Colonic mucosa (tissue), 4 donors: ENCODE measurements at regions not wholly inside any gene's neighbourhood (a gene's known extent, or its start where the extent isn't known, plus 50 kb on each side); places are given as distances from the start of the nearest gene placed in this dataset.

ENCODE experiments used
- DNase-seq: peaks from one replicate; pipeline ENCODE4 v3.0.0-alpha.2; 2020
- H3K27ac ChIP-seq: fragments of 200-600 bp; one replicate; pipeline ENCODE4 v1.8.0; 2021
- H3K27me3 ChIP-seq: fragments of 200-600 bp; one replicate; pipeline ENCODE4 v1.8.0; 2021
- H3K36me3 ChIP-seq: fragments of 200-600 bp; one replicate; pipeline ENCODE4 v1.8.0; 2021
- H3K4me1 ChIP-seq: fragments of 200-600 bp; one replicate; pipeline ENCODE4 v1.8.0; 2021; ENCODE audit warnings: mild to moderate bottlenecking
- H3K4me3 ChIP-seq: fragments of 200-600 bp; one replicate; pipeline ENCODE4 v1.8.0; 2021
- H3K9ac ChIP-seq, 2 donors: one replicate each; pipeline ENCODE4 v1.7.0; 2013; ENCODE audit warnings: control low read depth in 2 of 2, low read depth in 2 of 2, low read length in 2 of 2
- H3K9me3 ChIP-seq: fragments of 200-600 bp; one replicate; pipeline ENCODE4 v1.8.0; 2021
- intact Hi-C: fragments of 100-400 bp; cut with DNase I; formaldehyde crosslinking; loops from one replicate; pipeline ENCODE4 v1.14.1; 2022
- TF ChIP-seq, protein P1 (sequence below): fragments of 200-600 bp; IDR thresholded peaks from one replicate; pipeline ENCODE4 v1.8.0; 2022; ENCODE audit warnings: antibody characterized with exemption, mild to moderate bottlenecking
- donor health status: healthy.
- donor health status: DM: no; HTN: no; CAD: no.
- donor health status: DM: no; HTN: no; CAD: no.

DNA sequence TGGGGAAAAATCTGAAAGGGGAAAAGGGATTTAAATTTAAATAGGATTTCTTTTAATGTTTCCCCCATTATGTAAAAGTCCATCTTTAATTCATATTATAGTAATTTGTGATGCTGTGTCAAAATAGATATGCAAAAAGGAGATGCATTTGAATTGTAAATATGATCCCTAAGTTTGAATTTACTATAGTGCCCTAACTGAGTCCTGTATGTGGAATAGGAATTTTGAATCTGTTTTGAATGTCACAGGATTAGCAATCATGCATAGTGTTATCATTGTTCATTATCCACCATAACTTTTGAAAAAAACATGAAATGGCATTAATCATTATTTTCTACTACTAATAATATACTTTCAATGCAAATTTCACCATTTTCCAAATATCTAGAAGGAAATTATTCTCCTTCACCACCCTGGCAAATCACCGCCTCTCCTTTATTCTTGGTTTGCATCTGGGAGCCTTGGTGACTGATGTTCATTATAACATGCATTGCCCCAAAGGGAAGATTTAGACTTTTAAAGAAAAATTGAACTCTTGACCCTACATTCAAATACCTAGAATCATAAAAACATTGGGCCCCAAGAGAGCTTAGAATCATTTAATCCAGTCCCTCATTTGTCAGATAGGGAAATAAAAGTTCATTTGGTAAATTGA is 341.5 kb upstream of the TMPO start:
- Histone ChIP-seq H3K9ac (no peak overlapping the region), H3K27me3 (no peaks in the 10 kb centered on the region), H3K4me1 (no peaks in the 10 kb centered on the region), H3K9me3 (no peaks in the 10 kb centered on the region), H3K27ac (no peak overlapping the region), H3K36me3 (no peaks in the 10 kb centered on the region), H3K4me3 (no peak overlapping the region)
- intact Hi-C loops = no loop called here
- no peak for DNase-seq
- TF ChIP-seq, protein P1, sequence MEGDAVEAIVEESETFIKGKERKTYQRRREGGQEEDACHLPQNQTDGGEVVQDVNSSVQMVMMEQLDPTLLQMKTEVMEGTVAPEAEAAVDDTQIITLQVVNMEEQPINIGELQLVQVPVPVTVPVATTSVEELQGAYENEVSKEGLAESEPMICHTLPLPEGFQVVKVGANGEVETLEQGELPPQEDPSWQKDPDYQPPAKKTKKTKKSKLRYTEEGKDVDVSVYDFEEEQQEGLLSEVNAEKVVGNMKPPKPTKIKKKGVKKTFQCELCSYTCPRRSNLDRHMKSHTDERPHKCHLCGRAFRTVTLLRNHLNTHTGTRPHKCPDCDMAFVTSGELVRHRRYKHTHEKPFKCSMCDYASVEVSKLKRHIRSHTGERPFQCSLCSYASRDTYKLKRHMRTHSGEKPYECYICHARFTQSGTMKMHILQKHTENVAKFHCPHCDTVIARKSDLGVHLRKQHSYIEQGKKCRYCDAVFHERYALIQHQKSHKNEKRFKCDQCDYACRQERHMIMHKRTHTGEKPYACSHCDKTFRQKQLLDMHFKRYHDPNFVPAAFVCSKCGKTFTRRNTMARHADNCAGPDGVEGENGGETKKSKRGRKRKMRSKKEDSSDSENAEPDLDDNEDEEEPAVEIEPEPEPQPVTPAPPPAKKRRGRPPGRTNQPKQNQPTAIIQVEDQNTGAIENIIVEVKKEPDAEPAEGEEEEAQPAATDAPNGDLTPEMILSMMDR = no peak

DNA sequence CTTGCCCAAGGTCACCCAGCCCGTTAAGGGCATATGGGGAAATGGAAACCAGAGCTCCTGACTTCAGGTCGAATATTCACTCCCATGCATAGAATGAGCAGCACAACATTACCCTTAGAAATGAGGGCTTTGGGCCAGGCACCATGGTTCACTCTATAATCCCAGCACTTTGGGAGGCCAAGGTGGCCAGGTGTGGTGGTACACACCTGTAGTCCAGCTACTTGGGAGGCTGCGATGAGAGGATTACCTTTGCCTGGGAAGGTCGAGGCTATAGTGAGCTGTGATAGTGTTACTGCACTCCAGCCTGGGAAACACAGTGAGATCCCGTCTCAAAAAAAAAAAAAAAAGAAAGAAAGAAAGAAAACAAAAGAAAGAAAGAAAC is 341.0 kb upstream of the TMPO start:
- no peak overlapping the region for H3K9ac ChIP-seq
- no peak overlapping the region for H3K4me3 ChIP-seq
- intact Hi-C loops = no loop called here
- no peaks in the 10 kb centered on the region for H3K27me3 ChIP-seq
- no peak overlapping the region for H3K27ac ChIP-seq
- no peaks in the 10 kb centered on the region for H3K4me1 ChIP-seq
- no peaks in the 10 kb centered on the region for H3K36me3 ChIP-seq
- DNase-seq = no peak
- H3K9me3 ChIP-seq = no peaks in the 10 kb centered on the region
- TF ChIP-seq, protein P1 = no peak

DNA sequence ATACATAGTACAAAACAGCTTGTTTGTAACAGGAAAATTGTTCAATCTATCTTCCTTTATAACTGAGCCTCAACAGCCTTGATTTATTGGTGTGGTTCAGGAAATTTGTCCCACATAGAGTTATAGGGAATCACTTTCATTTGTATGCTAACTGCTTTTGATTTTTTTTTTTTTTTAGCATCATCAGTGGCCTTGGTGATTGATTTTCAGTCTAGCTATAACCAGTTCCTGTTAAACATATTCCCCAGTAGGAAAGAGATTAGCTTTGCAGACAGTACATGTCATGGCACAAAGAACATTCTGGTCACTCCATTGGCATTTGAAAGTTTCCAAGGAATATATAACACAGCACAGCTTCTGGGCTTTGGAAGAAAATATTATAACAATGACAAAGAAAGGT is 337.3 kb upstream of the TMPO start:
- no peak for DNase-seq
- Histone ChIP-seq H3K4me3 (no peak overlapping the region), H3K4me1 (no peaks in the 10 kb centered on the region), H3K9ac (no peak overlapping the region), H3K9me3 (no peaks in the 10 kb centered on the region), H3K27ac (no peak overlapping the region), H3K36me3 (no peaks in the 10 kb centered on the region), H3K27me3 (no peaks in the 10 kb centered on the region)
- TF ChIP-seq, protein P1 = no peak
- intact Hi-C loops = no loop called here

DNA sequence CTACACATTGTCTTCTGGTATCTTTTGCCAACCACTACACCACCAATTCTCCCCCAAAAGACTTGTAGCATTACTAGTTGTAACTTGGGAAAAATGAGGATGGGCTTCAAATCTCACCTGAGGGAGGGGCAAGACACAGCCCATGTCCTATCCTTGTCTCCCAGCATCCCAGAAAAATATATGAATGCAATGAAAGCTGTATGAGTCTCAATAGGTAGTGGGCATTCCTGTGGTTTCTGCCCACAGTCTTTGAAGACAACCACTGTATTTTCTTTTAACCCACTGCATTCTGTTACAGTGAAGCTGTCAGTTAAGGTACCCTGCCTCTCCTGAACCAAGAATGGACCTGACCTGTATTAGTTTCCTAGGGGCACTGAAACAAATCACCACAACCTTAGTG is 336.2 kb upstream of the TMPO start:
- intact Hi-C loops = no loop called here
- Histone ChIP-seq H3K9ac (no peak overlapping the region), H3K4me3 (no peak overlapping the region), H3K4me1 (no peaks in the 10 kb centered on the region), H3K27ac (no peak overlapping the region), H3K9me3 (no peaks in the 10 kb centered on the region), H3K27me3 (no peaks in the 10 kb centered on the region), H3K36me3 (no peaks in the 10 kb centered on the region)
- no peak for DNase-seq
- TF ChIP-seq, protein P1 = no peak

DNA sequence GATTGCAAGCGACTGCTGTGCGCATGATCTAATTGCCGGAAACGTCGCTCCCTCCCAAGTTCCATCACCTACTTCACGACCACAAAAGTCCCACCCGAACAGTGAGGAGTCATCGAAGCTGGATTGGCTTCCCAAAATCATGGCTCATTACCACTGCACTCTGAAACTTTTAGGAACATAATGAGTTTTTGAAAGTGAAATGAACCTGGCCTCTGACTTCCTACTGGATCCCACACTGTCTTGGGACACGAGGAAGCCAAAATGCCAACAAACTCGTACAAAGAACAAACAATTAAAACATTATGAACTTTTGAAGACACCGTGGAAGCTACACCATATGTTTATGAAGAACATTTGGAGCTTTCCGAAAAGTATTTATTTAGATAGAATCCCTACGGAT is 334.8 kb upstream of the TMPO start:
- DNase-seq = no peak
- no peaks in the 10 kb centered on the region for H3K27me3 ChIP-seq
- H3K27ac ChIP-seq = no peak overlapping the region
- H3K9ac ChIP-seq = no peak overlapping the region
- H3K4me3 ChIP-seq = no peak overlapping the region
- no peaks in the 10 kb centered on the region for H3K36me3 ChIP-seq
- TF ChIP-seq, protein P1 = no peak
- intact Hi-C loops = no loop called here
- no peaks in the 10 kb centered on the region for H3K9me3 ChIP-seq
- no peaks in the 10 kb centered on the region for H3K4me1 ChIP-seq
